Epithelial cell of esophagus (primary cell): ENCODE measurements at regions not wholly inside any gene's neighbourhood (a gene's known extent, or its start where the extent isn't known, plus 50 kb on each side); places are given as distances from the start of the nearest gene placed in this dataset.

Experiments
- DNase-seq: peaks from one replicate; pipeline ENCODE4 v3.0.0; 2010; ENCODE audit warnings: low read depth
- H3K4me3 ChIP-seq: 2 replicates; pipeline ENCODE4 v1.5.1; 2011; ENCODE audit warnings: mild to moderate bottlenecking, low read length, control low read depth
- TF ChIP-seq, protein P1 (sequence below): IDR thresholded peaks from 2 replicates; pipeline ENCODE4 v1.5.1; 2011; ENCODE audit warnings: low read depth, mild to moderate bottlenecking, low read length, control low read depth, inconsistent platforms; ENCODE audit not compliant: insufficient read depth; ENCODE audit errors: missing control alignments

DNA sequence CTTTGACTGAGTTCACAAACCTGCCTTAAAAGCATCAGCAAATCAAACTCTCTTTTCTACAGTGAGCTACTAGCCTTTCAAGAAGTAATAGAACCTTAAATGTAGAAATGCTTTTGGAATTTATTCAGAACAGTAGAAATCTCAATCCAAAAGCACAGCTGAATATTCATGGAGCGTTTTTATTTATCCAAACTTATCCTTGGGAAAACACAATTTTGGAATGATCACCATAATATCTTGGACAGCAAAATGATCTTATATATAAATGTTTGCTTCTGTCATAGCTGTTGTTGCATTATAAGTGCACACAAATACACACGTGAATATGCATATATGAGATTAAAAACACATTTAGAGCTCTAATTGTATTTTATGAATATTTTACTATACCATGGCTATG, 747.3 kb upstream of the PIK3C3 start:
- TF ChIP-seq, protein P1, sequence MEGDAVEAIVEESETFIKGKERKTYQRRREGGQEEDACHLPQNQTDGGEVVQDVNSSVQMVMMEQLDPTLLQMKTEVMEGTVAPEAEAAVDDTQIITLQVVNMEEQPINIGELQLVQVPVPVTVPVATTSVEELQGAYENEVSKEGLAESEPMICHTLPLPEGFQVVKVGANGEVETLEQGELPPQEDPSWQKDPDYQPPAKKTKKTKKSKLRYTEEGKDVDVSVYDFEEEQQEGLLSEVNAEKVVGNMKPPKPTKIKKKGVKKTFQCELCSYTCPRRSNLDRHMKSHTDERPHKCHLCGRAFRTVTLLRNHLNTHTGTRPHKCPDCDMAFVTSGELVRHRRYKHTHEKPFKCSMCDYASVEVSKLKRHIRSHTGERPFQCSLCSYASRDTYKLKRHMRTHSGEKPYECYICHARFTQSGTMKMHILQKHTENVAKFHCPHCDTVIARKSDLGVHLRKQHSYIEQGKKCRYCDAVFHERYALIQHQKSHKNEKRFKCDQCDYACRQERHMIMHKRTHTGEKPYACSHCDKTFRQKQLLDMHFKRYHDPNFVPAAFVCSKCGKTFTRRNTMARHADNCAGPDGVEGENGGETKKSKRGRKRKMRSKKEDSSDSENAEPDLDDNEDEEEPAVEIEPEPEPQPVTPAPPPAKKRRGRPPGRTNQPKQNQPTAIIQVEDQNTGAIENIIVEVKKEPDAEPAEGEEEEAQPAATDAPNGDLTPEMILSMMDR: no peak
- H3K4me3 ChIP-seq: no peak overlapping the region
- no peak for DNase-seq

DNA sequence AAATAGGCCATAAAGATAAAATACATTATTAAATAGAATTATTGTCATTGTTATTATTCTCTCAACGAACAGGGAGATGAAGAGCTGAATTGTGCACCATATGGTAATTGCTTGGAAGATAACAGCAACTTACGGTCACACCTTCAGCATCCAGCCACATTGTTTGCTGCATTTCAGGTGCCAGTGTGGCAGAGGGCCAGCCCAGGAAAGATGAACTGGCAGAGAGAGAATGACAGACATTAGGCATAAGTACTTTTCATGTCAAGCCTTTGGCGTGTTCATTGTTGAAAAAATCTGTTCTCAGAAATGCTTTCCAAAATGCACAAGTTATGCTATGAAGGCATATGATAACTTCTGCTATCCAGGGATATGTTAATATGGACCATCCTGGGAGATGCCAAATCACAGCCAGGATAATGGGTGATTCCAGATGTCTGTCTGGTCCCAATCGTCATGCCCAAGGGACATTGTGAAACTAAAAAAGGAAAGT, 748.6 kb upstream of the PIK3C3 start:
- TF ChIP-seq, protein P1: no peak
- no peak overlapping the region for H3K4me3 ChIP-seq
- no peak for DNase-seq

DNA sequence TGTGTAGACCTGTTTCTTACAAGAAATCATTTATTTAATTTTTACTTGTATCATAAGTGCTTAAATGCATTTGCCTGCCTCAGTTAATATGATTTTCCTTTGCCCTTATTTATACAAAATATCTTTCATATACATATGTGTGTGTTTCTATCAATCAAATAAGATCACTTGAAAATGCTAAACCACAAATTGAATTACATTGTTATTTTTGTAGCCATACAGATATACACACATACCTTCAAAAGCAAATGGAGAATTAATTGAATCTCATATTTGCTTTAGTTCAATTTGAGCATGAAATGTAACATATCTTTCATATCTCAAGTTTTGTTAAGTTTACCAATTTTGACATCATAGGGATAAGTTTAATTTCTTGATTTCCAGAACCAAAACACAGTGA, 755.8 kb upstream of the PIK3C3 start:
- no peak for DNase-seq
- TF ChIP-seq, protein P1: no peak
- H3K4me3 ChIP-seq: no peak overlapping the region

DNA sequence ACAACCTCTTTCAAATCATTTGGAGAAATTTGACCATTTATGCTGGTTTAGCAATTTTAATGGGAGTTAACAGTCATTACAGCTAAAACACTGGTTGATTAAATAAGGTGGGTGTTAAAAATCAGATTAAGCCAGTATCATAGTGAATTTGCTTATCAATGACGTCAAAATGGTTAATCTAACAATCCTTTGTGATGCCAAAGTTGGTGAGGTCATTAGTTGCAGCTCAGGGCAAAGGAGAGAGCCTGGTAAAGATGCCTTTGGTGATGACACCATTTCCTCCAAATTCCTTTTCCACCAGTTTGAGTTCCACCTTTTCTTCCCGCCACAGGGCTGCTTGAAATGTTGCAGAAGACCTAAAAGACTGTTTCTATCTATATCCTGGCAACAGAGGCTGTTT, 757.1 kb upstream of the PIK3C3 start:
- TF ChIP-seq, protein P1: no peak
- no peak for DNase-seq
- H3K4me3 ChIP-seq: no peak overlapping the region

DNA sequence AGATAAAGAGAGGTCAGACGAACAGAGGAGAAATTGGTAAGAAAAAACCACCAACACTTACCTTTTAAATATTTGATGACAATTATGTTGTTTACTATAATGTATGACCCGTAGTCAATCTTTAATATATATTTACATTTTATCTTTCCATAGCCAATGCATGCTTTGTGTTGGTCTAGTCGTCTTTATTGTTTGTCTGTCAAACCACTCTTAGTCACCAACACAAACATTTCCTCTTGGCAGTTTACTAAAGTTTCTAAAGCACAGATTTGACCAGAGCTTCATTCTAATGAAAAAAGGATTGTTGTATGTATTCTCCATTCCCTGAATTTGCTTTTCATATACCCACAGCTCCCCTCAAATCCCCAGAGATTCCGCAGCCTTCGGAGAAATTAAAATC, 784.7 kb upstream of the PIK3C3 start:
- DNase-seq: peak; percentile 52
- no peak overlapping the region for H3K4me3 ChIP-seq
- TF ChIP-seq, protein P1: no peak

DNA sequence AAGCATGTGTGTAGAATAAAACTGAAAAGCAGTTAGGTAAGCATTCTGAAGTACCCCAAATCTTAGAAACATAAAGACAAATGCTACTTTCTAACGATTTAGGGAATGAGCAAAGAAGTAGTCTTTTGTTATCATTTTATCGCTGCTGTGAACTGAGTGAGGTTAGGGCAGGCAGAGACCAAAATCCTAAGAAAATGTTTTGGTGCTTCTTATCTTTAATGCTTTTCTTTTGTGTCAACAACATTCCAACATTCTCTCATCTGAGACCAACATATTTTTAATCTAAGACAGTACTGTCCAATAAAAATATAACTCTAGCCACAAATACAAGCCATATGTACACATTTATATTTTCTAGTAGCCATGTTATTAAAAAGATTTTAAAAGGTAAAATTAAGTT, 789.4 kb upstream of the PIK3C3 start:
- no peak for DNase-seq
- TF ChIP-seq, protein P1: no peak
- no peak overlapping the region for H3K4me3 ChIP-seq

DNA sequence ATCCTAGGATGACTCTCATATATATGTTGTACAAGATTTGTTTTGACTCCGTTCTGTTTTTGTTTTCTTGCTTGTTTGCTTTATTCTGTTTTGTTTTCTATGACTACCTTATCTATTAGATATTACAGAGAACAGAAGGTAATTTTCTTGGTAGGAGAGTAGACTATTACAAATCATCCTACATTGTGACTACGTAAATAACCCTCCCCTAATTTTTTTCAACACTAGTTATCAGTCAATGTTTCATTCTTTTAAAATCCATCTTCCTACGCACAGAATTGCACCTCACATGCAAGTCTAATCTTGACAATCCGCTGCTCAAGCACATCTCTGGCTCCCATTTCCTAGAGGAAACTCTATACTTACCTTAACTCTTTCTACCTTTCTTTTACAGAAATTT, 792.3 kb upstream of the PIK3C3 start:
- TF ChIP-seq, protein P1: no peak
- H3K4me3 ChIP-seq: no peak overlapping the region
- DNase-seq: peak; percentile 35
